Esophagus muscularis mucosa (tissue), 4 donors: ENCODE measurements at regions not wholly inside any gene's neighbourhood (a gene's known extent, or its start where the extent isn't known, plus 50 kb on each side); places are given as distances from the start of the nearest gene placed in this dataset.

Experiments used
- DNase-seq: peaks from one replicate; pipeline ENCODE4 v3.0.0-alpha.2; 2017; ENCODE audit errors: extremely low spot score
- H3K27ac ChIP-seq, 4 donors: fragments of 200-600 bp; sonication (generic); replicated peaks in 1 of 4; 1 replicate in 3 of 4; 2 replicates in 1 of 4; pipeline ENCODE4 v1.5.1; 2016 to 2019; ENCODE audit warnings: mild to moderate bottlenecking in 1 of 4
- H3K27me3 ChIP-seq, 4 donors: fragments of 200-600 bp; sonication (generic); one replicate each; pipeline versions ENCODE4 v1.5.1 to v1.6.0; 2016 to 2019
- H3K36me3 ChIP-seq, 4 donors: fragments of 200-600 bp; sonication (generic); one replicate each; pipeline ENCODE4 v1.5.1; 2016 to 2019
- H3K4me1 ChIP-seq, 4 donors: fragments of 200-600 bp; sonication (generic); one replicate each; pipeline ENCODE4 v1.5.1; 2016 to 2019
- H3K4me3 ChIP-seq, 4 donors: fragments of 200-600 bp; sonication (generic); 1 replicate in 2 of 4; 2 replicates in 2 of 4; pipeline ENCODE4 v1.5.1; 2016 to 2019; ENCODE audit warnings: mild to moderate bottlenecking in 4 of 4, moderate library complexity in 1 of 4
- H3K9me3 ChIP-seq, 4 donors: fragments of 200-600 bp; sonication (generic); 1 replicate in 3 of 4; 2 replicates in 1 of 4; pipeline ENCODE4 v1.5.1; 2016 to 2019
- EP300 ChIP-seq: sonication (generic); formaldehyde crosslinking; IDR thresholded peaks from one replicate; pipeline ENCODE4 v1.6.1; 2017; ENCODE audit warnings: antibody characterized with exemption
- POLR2A ChIP-seq: fragments of 450-650 bp; IDR thresholded peaks from one replicate; pipeline ENCODE4 v1.6.1; 2017; ENCODE audit warnings: antibody characterized with exemption, moderate library complexity, mild to moderate bottlenecking, low read depth
- POLR2AphosphoS5 ChIP-seq, 2 donors: sonication (generic); formaldehyde crosslinking; IDR thresholded peaks; one replicate each; pipeline ENCODE4 v1.6.1; 2017; ENCODE audit warnings: antibody characterized with exemption in 2 of 2
- WGBS: methylation state at CpG from one replicate; pipeline ENCODE4 v1.1.5; 2018; 5-methylcytosine and 5-hydroxymethylcytosine counted together
- intact Hi-C: fragments of 100-400 bp; cut with DNase I; formaldehyde crosslinking; loops from one replicate; pipeline ENCODE4 v1.15.1; 2023
- TF ChIP-seq, protein P1 (sequence below), 3 experiments: fragments of 200-600 bp in 2 of 3; fragments of 450-650 bp in 1 of 3; sonication (generic) in 2 of 3; IDR thresholded peaks; one replicate each; pipeline ENCODE4 v1.5.1; 2017 to 2019; ENCODE audit warnings: antibody characterized with exemption in 3 of 3, mild to moderate bottlenecking in 2 of 3, moderate library complexity in 1 of 3

- H3K4me3 ChIP-seq = no peak overlapping the region
- H3K4me1 ChIP-seq = no peaks in the 10 kb centered on the region
- H3K36me3 ChIP-seq = no peaks in the 10 kb centered on the region
- H3K27ac ChIP-seq = no peak overlapping the region
- DNase-seq = no peak
- TF ChIP-seq POLR2AphosphoS5 (IDR thresholded peaks at IDR 0.05) (no peak), POLR2A (no peak), EP300 (no peak)
- TF ChIP-seq, protein P1, sequence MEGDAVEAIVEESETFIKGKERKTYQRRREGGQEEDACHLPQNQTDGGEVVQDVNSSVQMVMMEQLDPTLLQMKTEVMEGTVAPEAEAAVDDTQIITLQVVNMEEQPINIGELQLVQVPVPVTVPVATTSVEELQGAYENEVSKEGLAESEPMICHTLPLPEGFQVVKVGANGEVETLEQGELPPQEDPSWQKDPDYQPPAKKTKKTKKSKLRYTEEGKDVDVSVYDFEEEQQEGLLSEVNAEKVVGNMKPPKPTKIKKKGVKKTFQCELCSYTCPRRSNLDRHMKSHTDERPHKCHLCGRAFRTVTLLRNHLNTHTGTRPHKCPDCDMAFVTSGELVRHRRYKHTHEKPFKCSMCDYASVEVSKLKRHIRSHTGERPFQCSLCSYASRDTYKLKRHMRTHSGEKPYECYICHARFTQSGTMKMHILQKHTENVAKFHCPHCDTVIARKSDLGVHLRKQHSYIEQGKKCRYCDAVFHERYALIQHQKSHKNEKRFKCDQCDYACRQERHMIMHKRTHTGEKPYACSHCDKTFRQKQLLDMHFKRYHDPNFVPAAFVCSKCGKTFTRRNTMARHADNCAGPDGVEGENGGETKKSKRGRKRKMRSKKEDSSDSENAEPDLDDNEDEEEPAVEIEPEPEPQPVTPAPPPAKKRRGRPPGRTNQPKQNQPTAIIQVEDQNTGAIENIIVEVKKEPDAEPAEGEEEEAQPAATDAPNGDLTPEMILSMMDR (IDR thresholded peaks at IDR 0.05) = no peak
- 45% methylated on average over 3 of the region's 3 CpGs for WGBS
- H3K27me3 ChIP-seq = no peaks in the 10 kb centered on the region
- intact Hi-C loops = no loop called here
- peaks cover 0 to 5% (median 0%) of the 10 kb centered on the region in 4 donors for H3K9me3 ChIP-seq
Measured at GRCh38 chr2:122105877-122106206, 350.4 kb downstream of the TSN start.

DNA sequence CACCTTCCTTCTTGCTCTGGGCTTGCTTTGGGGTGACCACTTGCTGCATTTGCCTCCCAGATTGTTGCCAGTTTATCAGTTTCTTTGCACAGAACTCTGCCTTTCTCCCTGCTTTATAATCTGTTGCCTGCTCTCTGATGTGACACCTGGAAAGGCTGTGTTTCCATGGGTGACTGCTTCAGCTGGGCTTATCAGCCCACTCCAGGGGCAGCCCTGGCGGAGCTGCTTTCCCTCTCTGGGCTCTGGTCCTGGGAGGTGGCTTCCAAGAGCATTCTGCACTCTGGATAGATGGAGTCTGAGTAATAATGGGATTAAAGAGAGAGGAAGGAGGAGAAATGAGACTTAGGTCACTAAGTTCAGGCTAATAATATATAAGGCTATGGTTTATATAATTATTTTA lies 352.7 kb downstream of the TSN start:
- H3K27me3 ChIP-seq = no peaks in the 10 kb centered on the region
- intact Hi-C loops = no loop called here
- no peak overlapping the region for H3K27ac ChIP-seq
- no peaks in the 10 kb centered on the region for H3K4me1 ChIP-seq
- WGBS = 92% methylated on average over 1 of the region's 1 CpG
- no peak overlapping the region for H3K4me3 ChIP-seq
- no peak for DNase-seq
- no peak for TF ChIP-seq EP300
- no peak for TF ChIP-seq POLR2A
- TF ChIP-seq POLR2AphosphoS5 (IDR thresholded peaks at IDR 0.05) = no peak
- TF ChIP-seq, protein P1 (IDR thresholded peaks at IDR 0.05) = no peak
- H3K9me3 ChIP-seq = peaks cover 0 to 5% (median 0%) of the 10 kb centered on the region in 4 donors
- H3K36me3 ChIP-seq = no peaks in the 10 kb centered on the region

- Histone ChIP-seq H3K27me3 (no peaks in the 10 kb centered on the region), H3K27ac (no peak overlapping the region), H3K9me3 (peaks cover 0 to 5% (median 0%) of the 10 kb centered on the region in 4 donors), H3K4me3 (no peak overlapping the region), H3K4me1 (no peaks in the 10 kb centered on the region), H3K36me3 (no peaks in the 10 kb centered on the region)
- intact Hi-C loops = no loop called here
- TF ChIP-seq, protein P1 (IDR thresholded peaks at IDR 0.05) = no peak
- TF ChIP-seq POLR2A (no peak), EP300 (no peak), POLR2AphosphoS5 (IDR thresholded peaks at IDR 0.05) (no peak)
- DNase-seq = peak; percentile 80
- 79% methylated on average over 12 of the region's 12 CpGs for WGBS
Measured at GRCh38 chr2:122112216-122113005, 357.0 kb downstream of the TSN start.

GRCh38 chr2:122114421-122114820 lies 359.0 kb downstream of the TSN start:
- TF ChIP-seq POLR2A (no peak), POLR2AphosphoS5 (IDR thresholded peaks at IDR 0.05) (no peak), EP300 (no peak)
- TF ChIP-seq, protein P1 (IDR thresholded peaks at IDR 0.05) = no peak
- Histone ChIP-seq H3K27me3 (no peaks in the 10 kb centered on the region), H3K4me1 (no peaks in the 10 kb centered on the region), H3K36me3 (no peaks in the 10 kb centered on the region), H3K4me3 (no peak overlapping the region), H3K27ac (no peak overlapping the region), H3K9me3 (no peaks in the 10 kb centered on the region)
- WGBS = 50% methylated on average over 2 of the region's 2 CpGs
- no peak for DNase-seq
- intact Hi-C loops = no loop called here

GRCh38 chr2:122117371-122117770 lies 361.9 kb downstream of the TSN start:
- no peak overlapping the region for H3K4me3 ChIP-seq
- no peaks in the 10 kb centered on the region for H3K4me1 ChIP-seq
- H3K36me3 ChIP-seq = no peaks in the 10 kb centered on the region
- no peak overlapping the region for H3K27ac ChIP-seq
- no peak for TF ChIP-seq EP300
- no peak for TF ChIP-seq POLR2AphosphoS5 (IDR thresholded peaks at IDR 0.05)
- TF ChIP-seq, protein P1 (IDR thresholded peaks at IDR 0.05) = no peak
- no peak for TF ChIP-seq POLR2A
- intact Hi-C loops = no loop called here
- WGBS = 89% methylated on average over 2 of the region's 2 CpGs
- H3K9me3 ChIP-seq = peaks cover 0 to 10% (median 0%) of the 10 kb centered on the region in 4 donors
- no peaks in the 10 kb centered on the region for H3K27me3 ChIP-seq
- DNase-seq = no peak
